ENCODE measurements at regions not wholly inside any gene's neighbourhood (a gene's known extent, or its start where the extent isn't known, plus 50 kb on each side); places are given as distances from the start of the nearest gene placed in this dataset.

DNA sequence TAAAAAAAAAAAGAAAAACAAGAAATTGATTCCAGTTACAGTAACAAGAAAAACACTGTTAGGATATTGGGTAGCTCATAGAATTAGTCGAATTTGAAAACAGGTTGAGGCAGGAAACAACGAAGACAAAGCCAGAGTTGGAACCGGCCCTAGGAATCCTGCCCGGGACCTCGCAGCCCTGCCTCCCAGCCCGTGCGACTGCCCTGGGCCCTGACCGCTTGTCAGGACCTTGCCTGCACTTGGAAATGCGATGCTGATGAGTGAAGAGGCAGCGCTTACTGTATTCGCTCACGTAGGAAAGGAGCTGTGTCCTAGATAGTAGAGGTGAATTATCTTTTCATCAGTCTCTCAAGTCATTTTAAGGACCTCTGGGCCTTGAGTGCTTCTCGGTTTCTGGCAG is 611.7 kb upstream of the FAT1 start:
- TF ChIP-seq, protein P1, sequence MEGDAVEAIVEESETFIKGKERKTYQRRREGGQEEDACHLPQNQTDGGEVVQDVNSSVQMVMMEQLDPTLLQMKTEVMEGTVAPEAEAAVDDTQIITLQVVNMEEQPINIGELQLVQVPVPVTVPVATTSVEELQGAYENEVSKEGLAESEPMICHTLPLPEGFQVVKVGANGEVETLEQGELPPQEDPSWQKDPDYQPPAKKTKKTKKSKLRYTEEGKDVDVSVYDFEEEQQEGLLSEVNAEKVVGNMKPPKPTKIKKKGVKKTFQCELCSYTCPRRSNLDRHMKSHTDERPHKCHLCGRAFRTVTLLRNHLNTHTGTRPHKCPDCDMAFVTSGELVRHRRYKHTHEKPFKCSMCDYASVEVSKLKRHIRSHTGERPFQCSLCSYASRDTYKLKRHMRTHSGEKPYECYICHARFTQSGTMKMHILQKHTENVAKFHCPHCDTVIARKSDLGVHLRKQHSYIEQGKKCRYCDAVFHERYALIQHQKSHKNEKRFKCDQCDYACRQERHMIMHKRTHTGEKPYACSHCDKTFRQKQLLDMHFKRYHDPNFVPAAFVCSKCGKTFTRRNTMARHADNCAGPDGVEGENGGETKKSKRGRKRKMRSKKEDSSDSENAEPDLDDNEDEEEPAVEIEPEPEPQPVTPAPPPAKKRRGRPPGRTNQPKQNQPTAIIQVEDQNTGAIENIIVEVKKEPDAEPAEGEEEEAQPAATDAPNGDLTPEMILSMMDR (conservative IDR thresholded peaks at IDR 0.05; ENCODE audit: low read depth, low read length) = no peak
- no peak for TF ChIP-seq EZH2 (IDR thresholded peaks at IDR 0.05; ENCODE audit: borderline replicate concordance, low read depth, low read length, poor library complexity, severe bottlenecking)

Measured in A673 (cell line).